Erythroblast (primary cell): ENCODE measurements at regions not wholly inside any gene's neighbourhood (a gene's known extent, or its start where the extent isn't known, plus 50 kb on each side); places are given as distances from the start of the nearest gene placed in this dataset.

Source experiments
- GATA1 ChIP-seq: IDR thresholded peaks from 2 replicates; pipeline ENCODE4 v1.6.1; 2011; ENCODE audit warnings: low read depth, mild to moderate bottlenecking, control low read depth, low read length, moderate library complexity
- POLR2A ChIP-seq: IDR thresholded peaks from 2 replicates; pipeline ENCODE4 v1.6.1; 2011; ENCODE audit warnings: mild to moderate bottlenecking, low read length

GRCh38 chr20:7689151-7689550 lies 251.1 kb downstream of the HAO1 start:
- no peak for TF ChIP-seq POLR2A
- no peak for TF ChIP-seq GATA1
